K562 (cell line): ENCODE measurements at regions not wholly inside any gene's neighbourhood (a gene's known extent, or its start where the extent isn't known, plus 50 kb on each side); places are given as distances from the start of the nearest gene placed in this dataset.

Experiments
- ATAC-seq: fragments of 200-7000 bp; cut with Tn5 transposase; 3 replicates; pipeline ENCODE4 v1.9.1; 2020; ENCODE audit warnings: moderate library complexity
- BruUV-seq: library from RNA; stranded (reverse); fragments of 400-500 nt; replicated peaks from 2 replicates; lab custom pipeline; 2021; lab: Mats Ljungman, UMichigan
- CTCF ChIA-PET: fragments of 300-600 bp; formaldehyde crosslinking; extraction: SDS; loops from one replicate; lab custom pipeline; 2021; ENCODE audit warnings: low intra/inter-chr PET ratio; lab: Yijun Ruan, JAX
- POLR2A ChIA-PET: fragments of 300-600, 350-650 bp; sonication (Branson Sonifier 250); formaldehyde crosslinking; extraction: SDS; loops from one replicate; lab custom pipeline; 2021; ENCODE audit warnings: antibody characterized with exemption, inconsistent platforms; lab: Yijun Ruan, JAX
- DNase-seq, 4 experiments: peaks; one replicate each; pipeline versions ENCODE4 v3.0.0 to v3.0.0-alpha.2; 2011 to 2018; ENCODE audit warnings: low spot score in 3 of 4, mixed read lengths in 3 of 4; ENCODE audit errors: extremely low read depth in 1 of 4
- FAIRE-seq: peaks from 2 replicates; lab custom pipeline; 2011; peaks lifted over from hg19 to GRCh38; lab: Jason Lieb, UNC
- H2AFZ ChIP-seq: 2 replicates; pipeline ENCODE4 v1.6.0; 2011; ENCODE audit warnings: low read depth, low read length, control low read depth, inconsistent platforms
- H3K27ac ChIP-seq: fragments of 200-600 bp; 3 replicates; pipeline ENCODE4 v1.8.0; 2011; ENCODE audit warnings: low read depth, mild to moderate bottlenecking, control low read depth, inconsistent platforms, low read length, moderate library complexity, mixed read lengths; ENCODE audit errors: extremely low read depth
- H3K27me3 ChIP-seq, 2 experiments: fragments of 300-600 bp in 1 of 2; 2 replicates in 1 of 2; 3 replicates in 1 of 2; pipeline versions ENCODE4 v1.6.0 to v1.8.0; 2011; ENCODE audit warnings: inconsistent platforms in 2 of 2, low read length in 2 of 2, mild to moderate bottlenecking in 1 of 2, mixed read lengths in 1 of 2, moderate library complexity in 1 of 2; ENCODE audit not compliant: control insufficient read depth in 2 of 2, insufficient read depth in 2 of 2
- H3K36me3 ChIP-seq: fragments of 300-600 bp; 3 replicates; pipeline ENCODE4 v1.8.0; 2011; ENCODE audit warnings: mild to moderate bottlenecking, low read length, inconsistent platforms; ENCODE audit not compliant: control insufficient read depth, insufficient read depth
- H3K4me1 ChIP-seq, 2 experiments: fragments of 200-600 bp in 1 of 2; replicated peaks in 1 of 2; 2 replicates in 1 of 2; 3 replicates in 1 of 2; pipeline versions ENCODE4 v1.5.1 to v1.8.0; 2011; ENCODE audit warnings: inconsistent platforms in 2 of 2, low read length in 2 of 2, mild to moderate bottlenecking in 1 of 2, mixed read lengths in 1 of 2, moderate library complexity in 1 of 2; ENCODE audit not compliant: control insufficient read depth in 2 of 2, insufficient read depth in 2 of 2
- H3K4me2 ChIP-seq: 2 replicates; pipeline ENCODE4 v1.6.1; 2011; ENCODE audit warnings: low read length, control low read depth, inconsistent platforms, mixed read lengths; ENCODE audit not compliant: insufficient read depth
- H3K4me3 ChIP-seq: fragments of 200-600 bp; sonication (generic), shearing (Covaris generic); 2 replicates; pipeline ENCODE4 v1.5.1; 2016; ENCODE audit warnings: control low read depth, inconsistent platforms
- H3K79me2 ChIP-seq: fragments of 200-600 bp; 3 replicates; pipeline ENCODE4 v1.8.0; 2011; ENCODE audit warnings: low read length, inconsistent platforms; ENCODE audit not compliant: control insufficient read depth, insufficient read depth
- H3K9ac ChIP-seq, 2 experiments: 2 replicates each; pipeline versions ENCODE4 v1.6.0 to v1.6.1; 2011; ENCODE audit warnings: low read depth in 2 of 2, low read length in 2 of 2, control low read depth in 1 of 2, inconsistent platforms in 1 of 2, mild to moderate bottlenecking in 1 of 2, mixed read lengths in 1 of 2; ENCODE audit not compliant: insufficient read depth in 1 of 2
- H3K9me1 ChIP-seq: one replicate; pipeline ENCODE4 v1.6.0; 2011; ENCODE audit warnings: inconsistent platforms, mild to moderate bottlenecking, low read length, moderate library complexity; ENCODE audit not compliant: control insufficient read depth, insufficient read depth
- H3K9me3 ChIP-seq: replicated peaks from 2 replicates; pipeline ENCODE4 v1.5.1; 2011; ENCODE audit warnings: low read depth, low read length, inconsistent platforms; ENCODE audit not compliant: control insufficient read depth, insufficient read depth
- H4K20me1 ChIP-seq: replicated peaks from 2 replicates; pipeline ENCODE4 v1.6.1; 2011; ENCODE audit warnings: low read length, inconsistent platforms, mixed read lengths; ENCODE audit not compliant: control insufficient read depth, insufficient read depth
- BHLHE40 ChIP-seq: IDR thresholded peaks from 2 replicates; pipeline ENCODE4 v1.6.1; 2011; ENCODE audit warnings: low read length, improper control_type of control experiment
- BRCA1 ChIP-seq, 2 experiments: fragments of 450-650 bp in 1 of 2; sonication (generic) in 1 of 2; formaldehyde crosslinking in 1 of 2; IDR thresholded peaks; 2 replicates each; pipeline versions ENCODE4 v1.5.0 to v1.6.1; 2017 to 2020; ENCODE audit warnings: mild to moderate bottlenecking in 1 of 2, missing genetic modification reagents in 1 of 2
- CREBBP ChIP-seq: IDR thresholded peaks from one replicate; pipeline ENCODE4 v1.6.1; 2012; ENCODE audit warnings: low read depth, mild to moderate bottlenecking, control low read depth, inconsistent platforms, low read length
- CTBP1 ChIP-seq: fragments of 450-650 bp; IDR thresholded peaks from 2 replicates; pipeline ENCODE4 v1.6.1; 2016; ENCODE audit warnings: borderline replicate concordance
- ETS2 ChIP-seq: IDR thresholded peaks from 2 replicates; pipeline ENCODE4 v1.6.1; 2016; ENCODE audit warnings: borderline replicate concordance, missing genetic modification characterization, mild to moderate bottlenecking, moderate library complexity, missing compliant biosample characterization; ENCODE audit not compliant: poor library complexity, severe bottlenecking
- HMGN3 ChIP-seq: IDR thresholded peaks from 2 replicates; pipeline ENCODE4 v1.6.1; 2011; ENCODE audit warnings: borderline replicate concordance, low read depth, mild to moderate bottlenecking, mixed read lengths, low read length; ENCODE audit not compliant: insufficient read length; ENCODE audit errors: extremely low read depth
- KDM2B ChIP-seq: fragments of 250-450 bp; sonication (Bioruptor Pico); IDR thresholded peaks from 2 replicates; pipeline ENCODE4 v1.8.0; 2021; ENCODE audit warnings: mild to moderate bottlenecking, moderate library complexity
- NFIX ChIP-seq: fragments of 250-450 bp; sonication (Bioruptor Pico); IDR thresholded peaks from 2 replicates; pipeline ENCODE4 v1.4.0; 2020; ENCODE audit warnings: low read depth, mild to moderate bottlenecking, moderate library complexity
- NR0B1 ChIP-seq: fragments of 450-650 bp; IDR thresholded peaks from one replicate; pipeline ENCODE4 v1.6.1; 2018; ENCODE audit warnings: mild to moderate bottlenecking, moderate library complexity; ENCODE audit not compliant: partially characterized antibody
- NR2C2 ChIP-seq, 2 experiments: fragments of 200-800 bp in 1 of 2; sonication (Bioruptor generic) in 1 of 2; sonication (generic) in 1 of 2; formaldehyde crosslinking in 1 of 2; IDR thresholded peaks; 2 replicates each; pipeline versions ENCODE4 v1.6.1 to v1.8.0; 2016 to 2022; ENCODE audit warnings: mild to moderate bottlenecking in 1 of 2, missing compliant biosample characterization in 1 of 2, missing genetic modification characterization in 1 of 2, missing genetic modification reagents in 1 of 2
- ZBTB7A ChIP-seq: IDR thresholded peaks from 2 replicates; pipeline ENCODE4 v1.6.1; 2011; ENCODE audit warnings: low read depth, mild to moderate bottlenecking, low read length, moderate library complexity, borderline replicate concordance; ENCODE audit not compliant: control insufficient read depth
- ZNF436 ChIP-seq: fragments of 250-450, 450-650 bp; sonication (Bioruptor Pico); formaldehyde crosslinking; IDR thresholded peaks from 2 replicates; pipeline ENCODE4 v1.7.0; 2020; ENCODE audit warnings: mild to moderate bottlenecking
- ZNF780A ChIP-seq: fragments of 250-450 bp; sonication (Bioruptor Pico); IDR thresholded peaks from 2 replicates; pipeline ENCODE4 v1.5.0; 2021; ENCODE audit warnings: mild to moderate bottlenecking
- WGBS: fragments of 100-300 bp; shearing (Covaris generic); methylation state at CpG from one replicate; pipeline ENCODE4 v1.1.6; 2016; ENCODE audit warnings: low coverage, mixed read lengths; ENCODE audit not compliant: insufficient coverage; ENCODE audit errors: missing lambda C conversion rate; 5-methylcytosine and 5-hydroxymethylcytosine counted together
- in situ Hi-C: fragments of 300-500 bp; cut with MboI; formaldehyde crosslinking; loops from 4 replicates; pipeline ENCODE4 v1.15.0; 2018; ENCODE audit warnings: inconsistent platforms, mixed read lengths
- intact Hi-C: fragments of 100-400 bp; cut with micrococcal nuclease; formaldehyde crosslinking; loops from 2 replicates; pipeline ENCODE4 v1.14.2; 2022

GRCh38 chr18:73621091-73621490 is 526.5 kb downstream of the FBXO15 start:
- Histone ChIP-seq H3K79me2 (no peaks in the 10 kb centered on the region), H3K9ac (no peak overlapping the region), H3K36me3 (no peaks in the 10 kb centered on the region), H2AFZ (no peak overlapping the region), H3K27me3 (no peaks in the 10 kb centered on the region)
- BruUV-seq: no TSS peak
- DNase-seq: no peak
- TF ChIP-seq BHLHE40 (no peak), NFIX (CRISPR knock-in tag) (no peak), NR2C2 (CRISPR knock-in tag; IDR thresholded peaks at IDR 0.05) (no peak), NR2C2 (tag; IDR thresholded peaks at IDR 0.05) (no peak)
- TF ChIP-seq, all 486 proteins: peak for 0
- H3K9me3 ChIP-seq: no peaks in the 10 kb centered on the region
- H3K4me2 ChIP-seq: no peak overlapping the region
- in situ Hi-C loops (no loop called here), intact Hi-C loops (no loop called here)
- FAIRE-seq: no peak
- ChIA-PET POLR2A (no interaction called here), CTCF (no interaction called here)
- ATAC-seq: no peak
- 0% methylated on average over 1 of the region's 1 CpG for WGBS
- no peaks in the 10 kb centered on the region for H4K20me1 ChIP-seq
- no peak overlapping the region for H3K27ac ChIP-seq
- H3K4me3 ChIP-seq: no peak overlapping the region
- H3K4me1 ChIP-seq: no peaks in the 10 kb centered on the region
- H3K9me1 ChIP-seq: no peaks in the 10 kb centered on the region

- intact Hi-C loops: no loop called here
- DNase-seq (no peak), ATAC-seq (no peak), FAIRE-seq (no peak)
- CTCF ChIA-PET: no interaction called here
- Histone ChIP-seq H3K9ac (no peak overlapping the region), H3K27ac (no peak overlapping the region), H3K79me2 (no peaks in the 10 kb centered on the region), H3K9me3 (no peaks in the 10 kb centered on the region), H4K20me1 (no peaks in the 10 kb centered on the region), H3K9me1 (no peaks in the 10 kb centered on the region), H3K4me3 (no peak overlapping the region), H2AFZ (no peak overlapping the region), H3K4me2 (no peak overlapping the region), H3K27me3 (no peaks in the 10 kb centered on the region), H3K4me1 (no peaks in the 10 kb centered on the region), H3K36me3 (no peaks in the 10 kb centered on the region)
- POLR2A ChIA-PET: no interaction called here
- no TSS peak for BruUV-seq
- in situ Hi-C loops: no loop called here
- TF ChIP-seq NR0B1: no peak
- no peak for TF ChIP-seq ZBTB7A
- TF ChIP-seq KDM2B (CRISPR knock-in tag): no peak
- no peak for TF ChIP-seq BRCA1 (IDR thresholded peaks at IDR 0.05)
- no peak for TF ChIP-seq BRCA1 (CRISPR knock-in tag; IDR thresholded peaks at IDR 0.05)
- TF ChIP-seq CTBP1: no peak
- no peak for TF ChIP-seq ZNF780A (CRISPR knock-in tag)
- no peak for TF ChIP-seq ZNF436 (CRISPR knock-in tag)
- no peak for TF ChIP-seq HMGN3
- no peak for TF ChIP-seq CREBBP
- no peak for TF ChIP-seq ETS2 (tag)
Measured at GRCh38 chr18:73617981-73618380, 529.7 kb downstream of the FBXO15 start.
